ENCODE measurements at regions not wholly inside any gene's neighbourhood (a gene's known extent, or its start where the extent isn't known, plus 50 kb on each side); places are given as distances from the start of the nearest gene placed in this dataset.

DNA sequence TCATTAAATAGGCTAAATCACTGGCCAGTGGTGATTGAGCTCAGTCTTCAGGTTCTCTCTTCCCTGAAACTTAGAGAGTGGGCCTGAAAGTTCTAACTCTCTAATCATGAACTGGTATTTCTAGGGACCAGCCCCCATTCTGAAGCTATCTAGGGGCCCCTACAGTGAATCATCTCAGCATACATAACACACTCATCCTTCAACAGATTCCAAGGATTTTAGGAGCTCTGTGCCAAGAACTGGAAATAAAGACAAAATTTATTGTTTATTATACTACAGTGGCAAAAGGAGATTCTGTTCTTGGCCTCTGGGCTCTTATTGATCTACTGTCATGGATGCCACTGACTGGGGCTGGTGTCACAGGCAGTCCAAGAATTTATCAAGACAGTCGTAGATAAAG lies 263.8 kb upstream of the IGFBP7 start:
- Histone ChIP-seq H3K27ac (no peak overlapping the region), H3K4me3 (no peak overlapping the region), H3K27me3 (no peaks in the 10 kb centered on the region), H3K9me3 (no peaks in the 10 kb centered on the region), H3K36me3 (no peaks in the 10 kb centered on the region), H3K4me1 (no peaks in the 10 kb centered on the region)
- TF ChIP-seq POLR2AphosphoS5 (IDR thresholded peaks at IDR 0.05): no peak
- no peak for TF ChIP-seq POLR2A (IDR thresholded peaks at IDR 0.05)
- TF ChIP-seq, protein P1, sequence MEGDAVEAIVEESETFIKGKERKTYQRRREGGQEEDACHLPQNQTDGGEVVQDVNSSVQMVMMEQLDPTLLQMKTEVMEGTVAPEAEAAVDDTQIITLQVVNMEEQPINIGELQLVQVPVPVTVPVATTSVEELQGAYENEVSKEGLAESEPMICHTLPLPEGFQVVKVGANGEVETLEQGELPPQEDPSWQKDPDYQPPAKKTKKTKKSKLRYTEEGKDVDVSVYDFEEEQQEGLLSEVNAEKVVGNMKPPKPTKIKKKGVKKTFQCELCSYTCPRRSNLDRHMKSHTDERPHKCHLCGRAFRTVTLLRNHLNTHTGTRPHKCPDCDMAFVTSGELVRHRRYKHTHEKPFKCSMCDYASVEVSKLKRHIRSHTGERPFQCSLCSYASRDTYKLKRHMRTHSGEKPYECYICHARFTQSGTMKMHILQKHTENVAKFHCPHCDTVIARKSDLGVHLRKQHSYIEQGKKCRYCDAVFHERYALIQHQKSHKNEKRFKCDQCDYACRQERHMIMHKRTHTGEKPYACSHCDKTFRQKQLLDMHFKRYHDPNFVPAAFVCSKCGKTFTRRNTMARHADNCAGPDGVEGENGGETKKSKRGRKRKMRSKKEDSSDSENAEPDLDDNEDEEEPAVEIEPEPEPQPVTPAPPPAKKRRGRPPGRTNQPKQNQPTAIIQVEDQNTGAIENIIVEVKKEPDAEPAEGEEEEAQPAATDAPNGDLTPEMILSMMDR (IDR thresholded peaks at IDR 0.05): no peak
- no peak for DNase-seq (ENCODE audit: low spot score in 2 of 2)
- intact Hi-C loops (cut with DNase I; ENCODE audit: low total_unique reads): no loop called here

DNA sequence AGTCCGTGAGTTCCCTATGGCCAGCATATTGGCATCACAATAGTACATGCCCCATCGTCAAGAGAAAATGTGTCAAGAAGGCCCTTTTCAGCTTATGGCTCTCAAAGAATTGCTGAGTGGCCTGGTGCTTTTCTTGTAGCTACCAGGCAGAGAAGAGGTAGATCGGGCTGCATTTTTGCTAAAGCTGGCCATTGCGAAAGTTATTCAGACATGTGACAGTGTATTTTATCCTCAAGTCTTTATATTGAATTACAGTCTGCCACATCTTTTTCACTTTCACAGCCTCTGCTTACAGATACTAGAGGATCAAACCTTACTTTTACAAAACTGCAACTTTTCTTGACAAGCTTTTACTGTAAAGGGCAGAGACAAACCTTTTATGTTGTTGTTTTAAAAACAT lies 261.5 kb upstream of the IGFBP7 start:
- Histone ChIP-seq H3K4me1 (no peaks in the 10 kb centered on the region), H3K9me3 (no peaks in the 10 kb centered on the region), H3K36me3 (no peaks in the 10 kb centered on the region), H3K4me3 (no peak overlapping the region), H3K27ac (no peak overlapping the region), H3K27me3 (no peaks in the 10 kb centered on the region)
- no peak for TF ChIP-seq POLR2AphosphoS5 (IDR thresholded peaks at IDR 0.05)
- TF ChIP-seq, protein P1 (IDR thresholded peaks at IDR 0.05): no peak
- no peak for DNase-seq (ENCODE audit: low spot score in 2 of 2)
- intact Hi-C loops (cut with DNase I; ENCODE audit: low total_unique reads): no loop called here

DNA sequence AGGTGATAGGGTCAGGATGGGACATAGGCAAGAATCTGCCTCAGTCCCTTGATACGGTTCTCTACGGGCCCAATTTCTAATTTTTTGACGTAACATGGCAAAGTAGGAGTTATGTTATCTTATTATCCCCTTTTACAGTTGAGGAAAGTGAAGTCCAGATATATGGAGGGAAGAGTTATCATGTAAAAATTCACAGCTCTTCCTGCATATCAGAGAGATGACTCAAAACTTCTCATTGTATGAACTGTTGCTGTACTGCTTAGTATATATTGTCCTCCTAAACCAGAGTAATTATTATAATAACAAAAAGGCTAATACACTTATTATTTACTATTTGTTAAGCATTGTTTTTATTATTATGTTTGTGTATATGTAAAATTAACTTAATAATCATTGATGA lies 260.5 kb upstream of the IGFBP7 start:
- no peaks in the 10 kb centered on the region for H3K9me3 ChIP-seq
- no peak for DNase-seq (ENCODE audit: low spot score in 2 of 2)
- H3K4me1 ChIP-seq: no peaks in the 10 kb centered on the region
- intact Hi-C loops (cut with DNase I; ENCODE audit: low total_unique reads): no loop called here
- H3K4me3 ChIP-seq: no peak overlapping the region
- TF ChIP-seq POLR2A (IDR thresholded peaks at IDR 0.05) (no peak), POLR2AphosphoS5 (IDR thresholded peaks at IDR 0.05) (no peak)
- H3K27me3 ChIP-seq: no peaks in the 10 kb centered on the region
- no peaks in the 10 kb centered on the region for H3K36me3 ChIP-seq
- no peak overlapping the region for H3K27ac ChIP-seq

DNA sequence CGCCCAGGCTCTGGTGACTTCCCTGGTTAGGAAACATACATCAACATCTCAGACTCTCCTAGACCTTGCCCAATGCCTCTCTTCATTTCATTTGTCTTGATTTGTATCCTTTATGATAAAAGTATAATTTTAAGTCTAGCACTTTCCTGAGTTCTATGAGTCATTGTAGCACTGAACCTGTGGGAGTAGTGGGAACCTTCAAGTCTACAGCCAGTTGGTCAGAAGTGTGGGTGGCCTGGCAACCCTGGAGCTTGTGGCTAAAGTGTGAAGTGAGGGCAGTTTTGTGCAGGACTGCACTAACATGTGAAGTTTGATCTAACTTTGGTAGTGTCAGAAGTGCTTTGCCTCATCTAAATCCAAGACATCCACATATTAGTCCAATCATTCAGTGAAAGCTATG lies 259.3 kb upstream of the IGFBP7 start:
- no peaks in the 10 kb centered on the region for H3K27me3 ChIP-seq
- H3K4me1 ChIP-seq: no peaks in the 10 kb centered on the region
- H3K36me3 ChIP-seq: no peaks in the 10 kb centered on the region
- intact Hi-C loops (cut with DNase I; ENCODE audit: low total_unique reads): no loop called here
- no peaks in the 10 kb centered on the region for H3K9me3 ChIP-seq
- H3K4me3 ChIP-seq: no peak overlapping the region
- H3K27ac ChIP-seq: no peak overlapping the region
- DNase-seq (ENCODE audit: low spot score in 2 of 2): no peak
- TF ChIP-seq, protein P1 (IDR thresholded peaks at IDR 0.05): no peak
- TF ChIP-seq POLR2AphosphoS5 (IDR thresholded peaks at IDR 0.05) (no peak), POLR2A (IDR thresholded peaks at IDR 0.05) (no peak)

DNA sequence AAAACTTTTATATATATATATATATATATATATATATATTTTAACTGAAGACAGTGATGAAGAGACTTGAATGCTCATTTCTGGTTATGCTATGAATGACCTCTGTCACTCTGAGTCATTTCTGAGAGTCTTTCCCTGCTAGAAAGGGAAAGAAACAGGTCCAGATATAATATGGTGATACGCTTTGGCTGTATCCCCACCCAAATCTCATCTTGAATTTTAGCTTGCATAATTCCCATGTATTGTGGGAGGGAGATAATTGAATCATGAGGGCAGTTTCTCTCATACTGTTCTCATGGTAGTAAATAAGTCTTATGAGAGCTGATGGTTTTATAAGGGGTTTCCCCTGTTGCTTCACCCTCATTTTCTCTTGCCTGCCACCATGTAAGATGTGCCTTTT lies 254.1 kb upstream of the IGFBP7 start:
- intact Hi-C loops (cut with DNase I; ENCODE audit: low total_unique reads): no loop called here
- TF ChIP-seq POLR2A (IDR thresholded peaks at IDR 0.05) (no peak), POLR2AphosphoS5 (IDR thresholded peaks at IDR 0.05) (no peak)
- TF ChIP-seq, protein P1 (IDR thresholded peaks at IDR 0.05): no peak
- Histone ChIP-seq H3K9me3 (no peaks in the 10 kb centered on the region), H3K27me3 (no peaks in the 10 kb centered on the region), H3K4me3 (no peak overlapping the region), H3K4me1 (no peaks in the 10 kb centered on the region), H3K27ac (no peak overlapping the region), H3K36me3 (no peaks in the 10 kb centered on the region)
- DNase-seq (ENCODE audit: low spot score in 2 of 2): no peak

DNA sequence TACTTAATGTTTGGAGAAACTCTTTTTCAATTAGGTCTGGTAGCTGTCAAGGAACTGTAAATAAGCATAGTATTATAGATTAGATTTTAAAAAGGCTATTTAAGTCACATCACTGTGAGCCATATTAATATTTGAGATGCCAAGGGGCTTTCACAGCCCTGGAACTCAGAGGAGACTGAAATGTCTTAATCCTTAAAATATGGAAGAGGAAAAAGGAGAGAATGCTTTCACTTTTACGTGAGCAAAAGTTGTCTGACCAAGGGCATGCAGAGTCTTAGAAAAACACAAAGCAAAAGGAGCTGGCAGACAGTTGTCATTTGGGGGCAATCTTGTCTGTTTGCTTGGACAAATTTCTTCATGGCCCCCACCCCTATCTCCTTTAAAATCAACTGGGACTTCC lies 253.2 kb upstream of the IGFBP7 start:
- H3K27me3 ChIP-seq: no peaks in the 10 kb centered on the region
- no peaks in the 10 kb centered on the region for H3K9me3 ChIP-seq
- H3K27ac ChIP-seq: no peak overlapping the region
- DNase-seq (ENCODE audit: low spot score in 2 of 2): no peak
- H3K4me1 ChIP-seq: no peaks in the 10 kb centered on the region
- intact Hi-C loops (cut with DNase I; ENCODE audit: low total_unique reads): no loop called here
- H3K36me3 ChIP-seq: no peaks in the 10 kb centered on the region
- TF ChIP-seq, protein P1 (IDR thresholded peaks at IDR 0.05): no peak
- no peak for TF ChIP-seq POLR2A (IDR thresholded peaks at IDR 0.05)
- no peak for TF ChIP-seq POLR2AphosphoS5 (IDR thresholded peaks at IDR 0.05)
- no peak overlapping the region for H3K4me3 ChIP-seq
